GM20000 (cell line): ENCODE measurements at regions not wholly inside any gene's neighbourhood (a gene's known extent, or its start where the extent isn't known, plus 50 kb on each side); places are given as distances from the start of the nearest gene placed in this dataset.

Experiments used
- DNase-seq: peaks from one replicate; pipeline ENCODE4 v3.0.0; 2012; ENCODE audit warnings: low spot score
- CTCF ChIP-seq: IDR thresholded peaks from 2 replicates; pipeline ENCODE4 v1.5.1; 2012; ENCODE audit warnings: mild to moderate bottlenecking, control low read depth; ENCODE audit errors: extremely low read depth, missing control alignments

DNA sequence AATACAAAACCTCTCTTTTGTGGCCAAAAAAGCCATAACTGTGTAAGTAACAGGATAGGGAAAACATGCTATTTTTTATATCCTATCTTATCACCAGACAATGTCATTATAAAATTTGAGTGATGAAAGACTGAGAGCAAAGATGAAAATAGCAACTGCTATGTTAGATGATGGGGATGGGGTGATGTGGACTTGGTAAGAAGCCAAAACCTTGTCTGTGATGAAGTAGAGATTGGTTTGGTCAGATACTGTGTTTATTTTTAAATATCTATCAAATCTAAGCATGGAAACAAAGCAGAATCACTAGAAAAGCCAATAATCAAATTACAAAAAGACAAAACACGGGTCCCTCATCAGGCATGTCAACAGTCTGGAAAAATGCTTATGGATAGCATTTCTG lies 631.1 kb upstream of the NR5A2 start:
- DNase-seq = no peak
- no peak for TF ChIP-seq CTCF

- peak; percentile 21 for DNase-seq
- no peak for TF ChIP-seq CTCF
Observed at GRCh38 chr1:199399996-199400724, 627.4 kb upstream of the NR5A2 start.

DNA sequence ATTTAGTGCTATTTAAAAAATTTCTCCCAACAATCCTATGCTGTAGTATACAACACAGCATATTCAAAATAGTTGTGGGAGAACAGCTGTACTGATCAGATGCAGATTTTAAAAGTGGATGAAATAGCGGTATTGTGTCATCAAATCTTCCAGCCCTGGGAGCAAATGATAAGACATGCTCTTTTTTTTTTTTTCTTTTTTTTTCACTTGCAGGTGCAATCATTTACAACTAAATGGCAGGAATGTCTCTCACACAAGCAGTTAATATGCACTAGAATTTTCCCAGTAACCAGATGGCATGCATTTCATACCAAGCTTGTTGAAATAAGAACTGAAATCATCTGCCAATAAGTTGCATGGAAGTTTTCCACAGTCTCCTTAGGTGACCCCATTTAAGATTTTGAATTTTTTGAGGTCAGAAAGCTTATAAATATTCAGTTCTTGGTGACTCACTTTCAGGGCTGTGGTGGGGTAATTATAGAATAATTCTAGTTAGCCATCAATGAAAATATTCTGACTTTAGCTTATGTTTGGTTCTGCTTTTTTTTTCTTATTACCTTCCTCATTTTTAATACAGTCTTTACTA lies 623.9 kb upstream of the NR5A2 start:
- no peak for TF ChIP-seq CTCF
- DNase-seq = no peak

- no peak for TF ChIP-seq CTCF
- no peak for DNase-seq
Observed at GRCh38 chr1:199404191-199404590, 623.3 kb upstream of the NR5A2 start.

- no peak for TF ChIP-seq CTCF
- DNase-seq = no peak
Observed at GRCh38 chr1:199404976-199405375, 622.5 kb upstream of the NR5A2 start.

- no peak for DNase-seq
- TF ChIP-seq CTCF = no peak
Observed at GRCh38 chr1:199405634-199406196, 621.8 kb upstream of the NR5A2 start.

- TF ChIP-seq CTCF = no peak
- DNase-seq = no peak
Observed at GRCh38 chr1:199410462-199410861, 617.0 kb upstream of the NR5A2 start.
